Peyer's patch (tissue), 4 donors: ENCODE measurements at regions not wholly inside any gene's neighbourhood (a gene's known extent, or its start where the extent isn't known, plus 50 kb on each side); places are given as distances from the start of the nearest gene placed in this dataset.
A peak's percentile ranks its signal among the peaks of the same experiment; 100 is the strongest.

ENCODE experiments used
- DNase-seq, 3 donors: peaks; one replicate each; pipeline ENCODE4 v3.0.0-alpha.2; 2017 to 2019
- H3K27ac ChIP-seq, 4 donors: fragments of 200-600 bp; sonication (generic); one replicate each; pipeline ENCODE4 v1.5.1; 2016 to 2019
- H3K27me3 ChIP-seq, 2 donors: fragments of 200-600 bp; sonication (generic); one replicate each; pipeline ENCODE4 v1.5.1; 2019
- H3K36me3 ChIP-seq, 3 donors: fragments of 200-600 bp; sonication (generic); one replicate each; pipeline ENCODE4 v1.5.1; 2016 to 2019
- H3K4me1 ChIP-seq, 4 donors: fragments of 200-600 bp; sonication (generic); one replicate each; pipeline ENCODE4 v1.5.1; 2016 to 2019
- H3K4me3 ChIP-seq, 4 donors: fragments of 200-600 bp; sonication (generic); 1 replicate in 3 of 4; 2 replicates in 1 of 4; pipeline ENCODE4 v1.5.1; 2016 to 2019; ENCODE audit warnings: mild to moderate bottlenecking in 1 of 4
- H3K9me3 ChIP-seq, 4 donors: fragments of 200-600 bp; sonication (generic); one replicate each; pipeline ENCODE4 v1.5.1; 2016 to 2019; ENCODE audit warnings: mild to moderate bottlenecking in 1 of 4
- CTCF ChIP-seq, 6 experiments: fragments of 450-650 bp in 4 of 6; fragments of 200-600 bp in 2 of 6; sonication (generic) in 1 of 6; IDR thresholded peaks; one replicate each; pipeline ENCODE4 v1.5.1; 2017 to 2019; ENCODE audit warnings: antibody characterized with exemption in 6 of 6, mild to moderate bottlenecking in 3 of 6, moderate library complexity in 1 of 6
- POLR2A ChIP-seq, 2 donors: fragments of 450-650 bp; IDR thresholded peaks; one replicate each; pipeline ENCODE4 v1.5.1; 2017; ENCODE audit warnings: antibody characterized with exemption in 2 of 2, mild to moderate bottlenecking in 2 of 2, moderate library complexity in 2 of 2

GRCh38 chr12:84542289-84542688 lies 370.3 kb downstream of the SLC6A15 start:
- no peaks in the 10 kb centered on the region for H3K36me3 ChIP-seq
- no peaks in the 10 kb centered on the region for H3K27me3 ChIP-seq
- TF ChIP-seq CTCF (IDR thresholded peaks at IDR 0.05) (no peak), POLR2A (IDR thresholded peaks at IDR 0.05) (no peak)
- H3K9me3 ChIP-seq = no peaks in the 10 kb centered on the region
- H3K4me3 ChIP-seq = no peak overlapping the region
- DNase-seq = no peak
- H3K4me1 ChIP-seq = no peaks in the 10 kb centered on the region
- H3K27ac ChIP-seq = no peak overlapping the region

GRCh38 chr12:84537666-84538065 lies 374.9 kb downstream of the SLC6A15 start:
- H3K4me3 ChIP-seq = no peak overlapping the region
- no peak overlapping the region for H3K27ac ChIP-seq
- no peak for TF ChIP-seq POLR2A (IDR thresholded peaks at IDR 0.05)
- no peak for TF ChIP-seq CTCF (IDR thresholded peaks at IDR 0.05)
- H3K9me3 ChIP-seq = no peaks in the 10 kb centered on the region
- H3K36me3 ChIP-seq = no peaks in the 10 kb centered on the region
- no peak for DNase-seq
- H3K27me3 ChIP-seq = no peaks in the 10 kb centered on the region
- no peaks in the 10 kb centered on the region for H3K4me1 ChIP-seq

DNA sequence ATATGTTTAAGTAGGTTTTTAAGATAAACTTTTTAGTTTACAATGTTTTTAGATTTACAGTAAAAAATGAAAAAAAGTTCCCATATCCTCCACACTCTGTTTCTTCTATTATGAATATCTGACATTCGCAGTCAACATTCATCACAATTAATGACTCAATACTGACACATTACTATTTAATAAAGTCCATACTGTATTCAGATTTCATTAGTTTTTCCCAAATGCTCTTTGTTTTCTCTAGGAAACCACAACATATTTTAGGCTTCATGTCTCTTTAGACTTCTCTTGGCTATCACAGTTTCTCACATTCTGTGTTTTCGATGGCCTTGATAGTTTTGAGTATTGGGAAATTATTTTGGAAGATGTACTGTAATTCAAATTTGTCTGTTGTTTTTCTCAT lies 399.8 kb downstream of the SLC6A15 start:
- H3K27me3 ChIP-seq = no peaks in the 10 kb centered on the region
- DNase-seq = no peak
- no peak overlapping the region for H3K4me3 ChIP-seq
- no peaks in the 10 kb centered on the region for H3K9me3 ChIP-seq
- H3K36me3 ChIP-seq = no peaks in the 10 kb centered on the region
- H3K4me1 ChIP-seq = no peaks in the 10 kb centered on the region
- no peak overlapping the region for H3K27ac ChIP-seq
- TF ChIP-seq POLR2A (IDR thresholded peaks at IDR 0.05) = no peak
- no peak for TF ChIP-seq CTCF (IDR thresholded peaks at IDR 0.05)

DNA sequence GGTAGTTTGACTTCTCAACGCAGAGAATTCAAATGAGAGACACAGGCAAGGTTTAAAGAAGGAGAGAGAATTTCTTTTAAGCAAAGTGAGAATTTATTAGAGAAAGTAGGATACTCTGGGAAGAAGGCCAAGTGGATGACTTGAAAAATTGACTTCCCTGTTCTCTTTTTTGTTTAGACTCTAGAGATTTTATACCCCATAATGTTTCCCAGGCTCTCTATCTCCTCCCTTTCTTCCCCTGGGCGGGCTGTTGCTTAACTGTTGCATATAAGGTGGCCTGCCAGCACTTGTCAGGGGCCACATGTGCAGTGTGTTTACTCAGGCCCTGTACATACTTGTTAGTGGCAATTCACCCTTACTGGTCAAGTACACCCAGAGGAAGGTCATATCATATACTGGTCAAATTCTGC lies 403.7 kb downstream of the SLC6A15 start:
- Histone ChIP-seq H3K4me1 (no peaks in the 10 kb centered on the region), H3K36me3 (no peaks in the 10 kb centered on the region), H3K27me3 (no peaks in the 10 kb centered on the region), H3K9me3 (no peaks in the 10 kb centered on the region), H3K27ac (no peak overlapping the region), H3K4me3 (no peak overlapping the region)
- TF ChIP-seq POLR2A (IDR thresholded peaks at IDR 0.05) (no peak), CTCF (IDR thresholded peaks at IDR 0.05) (no peak)
- DNase-seq = no peak

- H3K4me1 ChIP-seq = no peaks in the 10 kb centered on the region
- no peaks in the 10 kb centered on the region for H3K27me3 ChIP-seq
- no peaks in the 10 kb centered on the region for H3K36me3 ChIP-seq
- no peaks in the 10 kb centered on the region for H3K9me3 ChIP-seq
- no peak for DNase-seq
- TF ChIP-seq CTCF (IDR thresholded peaks at IDR 0.05) = peak in 1 of 6 experiments; percentile 3
- no peak for TF ChIP-seq POLR2A (IDR thresholded peaks at IDR 0.05)
- no peak overlapping the region for H3K27ac ChIP-seq
- no peak overlapping the region for H3K4me3 ChIP-seq
Observed at GRCh38 chr12:84507956-84508850, 404.4 kb downstream of the SLC6A15 start.
